Trophoblast cell (in vitro differentiated cells and primary cell): ENCODE measurements at regions not wholly inside any gene's neighbourhood (a gene's known extent, or its start where the extent isn't known, plus 50 kb on each side); places are given as distances from the start of the nearest gene placed in this dataset.

Experiments used
- DNase-seq, 2 donors: peaks; one replicate each; pipeline ENCODE4 v3.0.0-alpha.2; 2016
- H2AFZ ChIP-seq: 2 replicates; pipeline ENCODE4 v1.6.1; 2013; ENCODE audit warnings: low read length, moderate library complexity, mild to moderate bottlenecking; ENCODE audit not compliant: insufficient read depth, poor library complexity
- H2AK5ac ChIP-seq: 2 replicates; pipeline ENCODE4 v1.6.1; 2013; ENCODE audit warnings: mild to moderate bottlenecking, low read length
- H2BK120ac ChIP-seq: 2 replicates; pipeline ENCODE4 v1.6.1; 2013; ENCODE audit warnings: low read length, mild to moderate bottlenecking, moderate library complexity; ENCODE audit not compliant: insufficient read depth, poor library complexity
- H2BK12ac ChIP-seq: 2 replicates; pipeline ENCODE4 v1.6.1; 2013; ENCODE audit warnings: mild to moderate bottlenecking, low read length, moderate library complexity
- H2BK5ac ChIP-seq: 2 replicates; pipeline ENCODE4 v1.6.1; 2013; ENCODE audit warnings: low read length, low read depth, moderate library complexity, mild to moderate bottlenecking; ENCODE audit not compliant: poor library complexity
- H3K14ac ChIP-seq: 2 replicates; pipeline ENCODE4 v1.6.1; 2013; ENCODE audit warnings: mild to moderate bottlenecking, low read length
- H3K18ac ChIP-seq: 2 replicates; pipeline ENCODE4 v1.6.1; 2013; ENCODE audit warnings: mild to moderate bottlenecking, low read length
- H3K23ac ChIP-seq: 2 replicates; pipeline ENCODE4 v1.6.1; 2013; ENCODE audit warnings: low read length
- H3K27ac ChIP-seq: 2 replicates; pipeline ENCODE4 v1.5.1; 2013; ENCODE audit warnings: low read depth, mild to moderate bottlenecking, inconsistent platforms, low read length, moderate library complexity
- H3K27me3 ChIP-seq: 2 replicates; pipeline ENCODE4 v1.6.1; 2013; ENCODE audit warnings: inconsistent platforms, mild to moderate bottlenecking, low read length, moderate library complexity; ENCODE audit not compliant: insufficient read depth
- H3K36me3 ChIP-seq, 2 experiments: 1 replicate in 1 of 2; 2 replicates in 1 of 2; pipeline ENCODE4 v1.6.1; 2013; ENCODE audit warnings: low read length in 2 of 2, mild to moderate bottlenecking in 2 of 2, moderate library complexity in 1 of 2; ENCODE audit not compliant: insufficient read depth in 2 of 2, control insufficient read depth in 1 of 2
- H3K4ac ChIP-seq: 2 replicates; pipeline ENCODE4 v1.6.1; 2013; ENCODE audit warnings: low read depth, mild to moderate bottlenecking, low read length, moderate library complexity
- H3K4me1 ChIP-seq, 2 experiments: 1 replicate in 1 of 2; 2 replicates in 1 of 2; pipeline ENCODE4 v1.6.1; 2013; ENCODE audit warnings: low read length in 2 of 2, mild to moderate bottlenecking in 2 of 2, moderate library complexity in 1 of 2; ENCODE audit not compliant: insufficient read depth in 2 of 2, control insufficient read depth in 1 of 2
- H3K4me2 ChIP-seq: 2 replicates; pipeline ENCODE4 v1.6.1; 2013; ENCODE audit warnings: inconsistent platforms, mild to moderate bottlenecking, low read length, moderate library complexity
- H3K4me3 ChIP-seq: 2 replicates; pipeline ENCODE4 v1.5.1; 2013; ENCODE audit warnings: mild to moderate bottlenecking, low read depth, low read length, inconsistent platforms
- H3K79me1 ChIP-seq: one replicate; pipeline ENCODE4 v1.6.1; 2013; ENCODE audit warnings: low read length
- H3K79me2 ChIP-seq: 2 replicates; pipeline ENCODE4 v1.6.1; 2013; ENCODE audit warnings: low read length, mild to moderate bottlenecking; ENCODE audit not compliant: control insufficient read depth, insufficient read depth, poor library complexity
- H3K9ac ChIP-seq: 2 replicates; pipeline ENCODE4 v1.6.1; 2013; ENCODE audit warnings: mild to moderate bottlenecking, low read length
- H3K9me3 ChIP-seq: 2 replicates; pipeline ENCODE4 v1.6.1; 2013; ENCODE audit warnings: low read depth, mild to moderate bottlenecking, control low read depth, inconsistent platforms, low read length; ENCODE audit not compliant: insufficient read depth
- H4K12ac ChIP-seq: 2 replicates; pipeline ENCODE4 v1.6.1; 2013; ENCODE audit warnings: low read depth, mild to moderate bottlenecking, low read length, moderate library complexity
- H4K8ac ChIP-seq: 2 replicates; pipeline ENCODE4 v1.6.1; 2013; ENCODE audit warnings: low read depth, mild to moderate bottlenecking, low read length, moderate library complexity
- H4K91ac ChIP-seq: one replicate; pipeline ENCODE4 v1.6.1; 2013; ENCODE audit warnings: low read depth, mild to moderate bottlenecking, low read length, moderate library complexity
- WGBS: extraction: QIAGEN DNeasy Blood & Tissue Kit; methylation state at CpG from one replicate; pipeline ENCODE4 v1.1.7; 2013; ENCODE audit warnings: missing lambda C conversion rate; ENCODE audit not compliant: insufficient read length, insufficient coverage; ENCODE audit errors: extremely low coverage; 5-methylcytosine and 5-hydroxymethylcytosine counted together

- Histone ChIP-seq H3K27ac (no peak overlapping the region), H2AK5ac (no peak overlapping the region), H3K4me1 (no peaks in the 10 kb centered on the region), H3K9me3 (no peaks in the 10 kb centered on the region), H3K23ac (no peak overlapping the region), H2BK5ac (no peak overlapping the region), H3K27me3 (no peaks in the 10 kb centered on the region), H3K9ac (no peak overlapping the region), H3K18ac (no peak overlapping the region), H2AFZ (no peak overlapping the region), H3K14ac (no peak overlapping the region), H3K4ac (no peak overlapping the region), H3K79me1 (no peaks in the 10 kb centered on the region), H2BK120ac (no peak overlapping the region), H4K91ac (no peak overlapping the region), H3K4me3 (no peak overlapping the region), H4K8ac (no peak overlapping the region), H3K79me2 (no peaks in the 10 kb centered on the region), H4K12ac (no peak overlapping the region), H3K4me2 (no peak overlapping the region), H2BK12ac (no peak overlapping the region), H3K36me3 (no peaks in the 10 kb centered on the region)
- no CpG with 5 or more reads among the region's 6 CpGs for WGBS
- no peak for DNase-seq
Observed at GRCh38 chr4:59825104-59825503, 1375.0 kb upstream of the ADGRL3 start.

GRCh38 chr4:59831746-59832145 is 1368.4 kb upstream of the ADGRL3 start:
- Histone ChIP-seq H3K4me2 (no peak overlapping the region), H2BK120ac (no peak overlapping the region), H3K14ac (no peak overlapping the region), H3K23ac (no peak overlapping the region), H3K36me3 (no peaks in the 10 kb centered on the region), H3K27ac (no peak overlapping the region), H3K79me2 (no peaks in the 10 kb centered on the region), H2BK5ac (no peak overlapping the region), H4K91ac (no peak overlapping the region), H4K8ac (no peak overlapping the region), H4K12ac (no peak overlapping the region), H3K4me1 (no peaks in the 10 kb centered on the region), H3K27me3 (no peaks in the 10 kb centered on the region), H3K18ac (no peak overlapping the region), H3K4ac (no peak overlapping the region), H3K9ac (no peak overlapping the region), H2AK5ac (no peak overlapping the region), H2BK12ac (no peak overlapping the region), H3K79me1 (no peaks in the 10 kb centered on the region), H3K4me3 (no peak overlapping the region), H3K9me3 (no peaks in the 10 kb centered on the region), H2AFZ (no peak overlapping the region)
- DNase-seq, result no peak
- no CpG with 5 or more reads among the region's 2 CpGs for WGBS

GRCh38 chr4:59834943-59835342 is 1365.2 kb upstream of the ADGRL3 start:
- H2BK5ac ChIP-seq, result no peak overlapping the region
- no peak overlapping the region for H3K9ac ChIP-seq
- H3K4ac ChIP-seq, result no peak overlapping the region
- H4K12ac ChIP-seq, result no peak overlapping the region
- no peaks in the 10 kb centered on the region for H3K79me2 ChIP-seq
- H2AK5ac ChIP-seq, result no peak overlapping the region
- H3K23ac ChIP-seq, result no peak overlapping the region
- no peaks in the 10 kb centered on the region for H3K4me1 ChIP-seq
- no peaks in the 10 kb centered on the region for H3K9me3 ChIP-seq
- no peaks in the 10 kb centered on the region for H3K36me3 ChIP-seq
- H2BK120ac ChIP-seq, result no peak overlapping the region
- no peak overlapping the region for H3K4me3 ChIP-seq
- H3K4me2 ChIP-seq, result no peak overlapping the region
- no peak overlapping the region for H2AFZ ChIP-seq
- H3K14ac ChIP-seq, result no peak overlapping the region
- H3K27me3 ChIP-seq, result no peaks in the 10 kb centered on the region
- no peak overlapping the region for H4K91ac ChIP-seq
- H3K27ac ChIP-seq, result no peak overlapping the region
- DNase-seq, result no peak
- no peaks in the 10 kb centered on the region for H3K79me1 ChIP-seq
- no peak overlapping the region for H2BK12ac ChIP-seq
- H3K18ac ChIP-seq, result no peak overlapping the region
- no peak overlapping the region for H4K8ac ChIP-seq

GRCh38 chr4:59837751-59838150 is 1362.4 kb upstream of the ADGRL3 start:
- Histone ChIP-seq H2BK5ac (no peak overlapping the region), H3K23ac (no peak overlapping the region), H3K4me1 (no peaks in the 10 kb centered on the region), H3K4ac (no peak overlapping the region), H4K91ac (no peak overlapping the region), H2BK120ac (no peak overlapping the region), H3K79me1 (no peaks in the 10 kb centered on the region), H3K27ac (no peak overlapping the region), H2AK5ac (no peak overlapping the region), H3K79me2 (no peaks in the 10 kb centered on the region), H4K12ac (no peak overlapping the region), H3K18ac (no peak overlapping the region), H4K8ac (no peak overlapping the region), H2BK12ac (no peak overlapping the region), H2AFZ (no peak overlapping the region), H3K9ac (no peak overlapping the region), H3K4me3 (no peak overlapping the region), H3K27me3 (no peaks in the 10 kb centered on the region), H3K9me3 (no peaks in the 10 kb centered on the region), H3K4me2 (no peak overlapping the region), H3K14ac (no peak overlapping the region), H3K36me3 (no peaks in the 10 kb centered on the region)
- no peak for DNase-seq
- WGBS, result no CpG with 5 or more reads among the region's 1 CpG

GRCh38 chr4:59838236-59838635 is 1361.9 kb upstream of the ADGRL3 start:
- no peaks in the 10 kb centered on the region for H3K79me2 ChIP-seq
- no peak overlapping the region for H3K9ac ChIP-seq
- H2BK5ac ChIP-seq, result no peak overlapping the region
- no peak overlapping the region for H2BK12ac ChIP-seq
- H4K12ac ChIP-seq, result no peak overlapping the region
- no peak overlapping the region for H2AK5ac ChIP-seq
- H4K91ac ChIP-seq, result no peak overlapping the region
- no peak overlapping the region for H3K18ac ChIP-seq
- H2AFZ ChIP-seq, result no peak overlapping the region
- no peak overlapping the region for H4K8ac ChIP-seq
- no peak overlapping the region for H3K27ac ChIP-seq
- no peak overlapping the region for H3K4me3 ChIP-seq
- H3K23ac ChIP-seq, result no peak overlapping the region
- H2BK120ac ChIP-seq, result no peak overlapping the region
- no peak overlapping the region for H3K4ac ChIP-seq
- H3K9me3 ChIP-seq, result no peaks in the 10 kb centered on the region
- no peak overlapping the region for H3K4me2 ChIP-seq
- no peaks in the 10 kb centered on the region for H3K4me1 ChIP-seq
- H3K27me3 ChIP-seq, result no peaks in the 10 kb centered on the region
- H3K14ac ChIP-seq, result no peak overlapping the region
- no peak for DNase-seq
- WGBS, result no CpG with 5 or more reads among the region's 3 CpGs
- no peaks in the 10 kb centered on the region for H3K36me3 ChIP-seq
- H3K79me1 ChIP-seq, result no peaks in the 10 kb centered on the region
